ENCODE measurements at regions not wholly inside any gene's neighbourhood (a gene's known extent, or its start where the extent isn't known, plus 50 kb on each side); places are given as distances from the start of the nearest gene placed in this dataset.
A peak's percentile ranks its signal among the peaks of the same experiment; 100 is the strongest.

- no peak overlapping the region for H3K4me3 ChIP-seq
- no peak overlapping the region for H3K27ac ChIP-seq
- ChIA-PET CTCF (no interaction called here), POLR2A (no interaction called here)
- FAIRE-seq: peak; percentile 56
- no peak for DNase-seq (ENCODE audit: low read depth in 1 of 2, low spot score in 1 of 2)
- no peaks in the 10 kb centered on the region for H3K4me1 ChIP-seq
- TF ChIP-seq HOXB5 (CRISPR knock-in tag; IDR thresholded peaks at IDR 0.05) (no peak), MAZ (IDR thresholded peaks at IDR 0.05; ENCODE audit: borderline replicate concordance, low read depth, low read length) (no peak)
- TF ChIP-seq, protein P1, sequence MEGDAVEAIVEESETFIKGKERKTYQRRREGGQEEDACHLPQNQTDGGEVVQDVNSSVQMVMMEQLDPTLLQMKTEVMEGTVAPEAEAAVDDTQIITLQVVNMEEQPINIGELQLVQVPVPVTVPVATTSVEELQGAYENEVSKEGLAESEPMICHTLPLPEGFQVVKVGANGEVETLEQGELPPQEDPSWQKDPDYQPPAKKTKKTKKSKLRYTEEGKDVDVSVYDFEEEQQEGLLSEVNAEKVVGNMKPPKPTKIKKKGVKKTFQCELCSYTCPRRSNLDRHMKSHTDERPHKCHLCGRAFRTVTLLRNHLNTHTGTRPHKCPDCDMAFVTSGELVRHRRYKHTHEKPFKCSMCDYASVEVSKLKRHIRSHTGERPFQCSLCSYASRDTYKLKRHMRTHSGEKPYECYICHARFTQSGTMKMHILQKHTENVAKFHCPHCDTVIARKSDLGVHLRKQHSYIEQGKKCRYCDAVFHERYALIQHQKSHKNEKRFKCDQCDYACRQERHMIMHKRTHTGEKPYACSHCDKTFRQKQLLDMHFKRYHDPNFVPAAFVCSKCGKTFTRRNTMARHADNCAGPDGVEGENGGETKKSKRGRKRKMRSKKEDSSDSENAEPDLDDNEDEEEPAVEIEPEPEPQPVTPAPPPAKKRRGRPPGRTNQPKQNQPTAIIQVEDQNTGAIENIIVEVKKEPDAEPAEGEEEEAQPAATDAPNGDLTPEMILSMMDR (IDR thresholded peaks at IDR 0.05): no peak
- peaks cover 53% of the 10 kb centered on the region for H3K9me3 ChIP-seq
- ATAC-seq: no peak
- no peak overlapping the region for H3K4me2 ChIP-seq
These were observed 274.0 kb downstream of the TFCP2L1 start for GRCh38 chr2:121010998-121011397.

DNA sequence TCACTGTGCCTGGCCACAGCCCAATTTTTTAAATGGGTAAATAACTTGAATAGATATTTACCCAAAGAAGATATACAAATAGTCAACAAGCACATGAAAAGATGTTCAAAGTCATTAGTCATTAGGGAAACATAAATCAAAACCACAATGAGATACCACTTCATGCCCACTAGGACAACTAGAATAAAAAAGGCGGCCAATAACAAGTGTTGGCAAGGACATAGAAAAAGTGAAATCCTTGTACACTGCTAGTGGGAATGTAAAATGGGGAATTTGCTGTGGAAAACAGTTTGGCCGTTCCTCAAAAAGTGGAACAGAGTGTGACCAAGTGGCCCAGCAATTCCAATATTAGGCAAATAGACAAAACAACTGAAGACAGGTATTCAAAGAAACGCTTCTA, 270.1 kb downstream of the TFCP2L1 start:
- CTCF ChIA-PET: no interaction called here
- TF ChIP-seq HEYL (CRISPR knock-in tag; IDR thresholded peaks at IDR 0.05): no peak
- no peak for TF ChIP-seq HES2 (IDR thresholded peaks at IDR 0.05)
- TF ChIP-seq ZFP36 (IDR thresholded peaks at IDR 0.05; ENCODE audit: borderline replicate concordance, partially characterized antibody): peak; percentile 15
- TF ChIP-seq FOSL2 (IDR thresholded peaks at IDR 0.05): no peak
- TF ChIP-seq FOSL2 (CRISPR knock-in tag; IDR thresholded peaks at IDR 0.05): peak; percentile 15; the same call in 1 of the 2 replicates
- no peak for TF ChIP-seq CEBPB (IDR thresholded peaks at IDR 0.05)
- TF ChIP-seq NFE2L2 (conservative IDR thresholded peaks at IDR 0.05; ENCODE audit: low read length): no peak
- TF ChIP-seq RARB (CRISPR knock-in tag; IDR thresholded peaks at IDR 0.05): no peak
- TF ChIP-seq RCOR1 (IDR thresholded peaks at IDR 0.05; ENCODE audit: low read depth, low read length): no peak
- TF ChIP-seq GATA3 (IDR thresholded peaks at IDR 0.05; ENCODE audit: borderline replicate concordance): 0 out of 2 replicates have a peak, but pooled peaks have one; percentile 22
- Histone ChIP-seq H3K9me3 (peaks cover 35% of the 10 kb centered on the region), H3K4me2 (no peak overlapping the region), H3K27ac (no peak overlapping the region), H3K4me1 (no peaks in the 10 kb centered on the region), H3K4me3 (no peak overlapping the region)
- ATAC-seq: no peak
- POLR2A ChIA-PET: no interaction called here
- DNase-seq (ENCODE audit: low read depth in 1 of 2, low spot score in 1 of 2): peak in 1 of 2 experiments; percentile 33
- no peak for FAIRE-seq
- 82% methylated on average over 3 of the region's 3 CpGs for WGBS (ENCODE audit: missing lambda C conversion rate)

GRCh38 chr2:121015971-121016485, 269.0 kb downstream of the TFCP2L1 start:
- Histone ChIP-seq H3K4me2 (no peak overlapping the region), H3K4me3 (no peak overlapping the region), H3K4me1 (no peaks in the 10 kb centered on the region), H3K9me3 (peaks cover 23% of the 10 kb centered on the region), H3K27ac (no peak overlapping the region)
- ChIA-PET POLR2A (no interaction called here), CTCF (no interaction called here)
- FAIRE-seq (no peak), ATAC-seq (no peak), DNase-seq (ENCODE audit: low read depth in 1 of 2, low spot score in 1 of 2) (no peak)
- 84% methylated on average over 7 of the region's 7 CpGs for WGBS (ENCODE audit: missing lambda C conversion rate)
- TF ChIP-seq RAD21 (conservative IDR thresholded peaks at IDR 0.05 in 1 of 2, IDR thresholded peaks at IDR 0.05 in 1 of 2) (no peak), CEBPB (IDR thresholded peaks at IDR 0.05) (no peak), EHMT2 (IDR thresholded peaks at IDR 0.05; ENCODE audit: low read depth) (no peak), TFCP2L1 (CRISPR knock-in tag; IDR thresholded peaks at IDR 0.05) (no peak), MAX (IDR thresholded peaks at IDR 0.05) (no peak), REST (IDR thresholded peaks at IDR 0.05) (no peak), ESRRA (IDR thresholded peaks at IDR 0.05; ENCODE audit: borderline replicate concordance, low read length) (no peak), EP300 (IDR thresholded peaks at IDR 0.05) (no peak), NR3C1 (IDR thresholded peaks at IDR 0.05) (no peak)
- TF ChIP-seq, protein P2, sequence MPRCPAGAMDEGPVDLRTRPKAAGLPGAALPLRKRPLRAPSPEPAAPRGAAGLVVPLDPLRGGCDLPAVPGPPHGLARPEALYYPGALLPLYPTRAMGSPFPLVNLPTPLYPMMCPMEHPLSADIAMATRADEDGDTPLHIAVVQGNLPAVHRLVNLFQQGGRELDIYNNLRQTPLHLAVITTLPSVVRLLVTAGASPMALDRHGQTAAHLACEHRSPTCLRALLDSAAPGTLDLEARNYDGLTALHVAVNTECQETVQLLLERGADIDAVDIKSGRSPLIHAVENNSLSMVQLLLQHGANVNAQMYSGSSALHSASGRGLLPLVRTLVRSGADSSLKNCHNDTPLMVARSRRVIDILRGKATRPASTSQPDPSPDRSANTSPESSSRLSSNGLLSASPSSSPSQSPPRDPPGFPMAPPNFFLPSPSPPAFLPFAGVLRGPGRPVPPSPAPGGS (IDR thresholded peaks at IDR 0.05): no peak
